ENCODE measurements at regions not wholly inside any gene's neighbourhood (a gene's known extent, or its start where the extent isn't known, plus 50 kb on each side); places are given as distances from the start of the nearest gene placed in this dataset.

- Mint-ChIP-seq H3K36me3 (ENCODE audit: low read depth) (no peaks in the 10 kb centered on the region), H3K27me3 (peaks cover 5% of the 10 kb centered on the region), H3K27ac (no peak overlapping the region), H3K4me1 (no peaks in the 10 kb centered on the region), H3K9me3 (no peaks in the 10 kb centered on the region), H3K4me3 (no peak overlapping the region)
- no peak for ATAC-seq (replicated peaks)
These were observed 72.5 kb downstream of the MAGEF1 start for GRCh38 chr3:184639351-184639750.

GRCh38 chr3:184637705-184638104 lies 74.2 kb downstream of the MAGEF1 start:
- H3K4me1 Mint-ChIP-seq: no peaks in the 10 kb centered on the region
- no peak overlapping the region for H3K4me3 Mint-ChIP-seq
- no peak for ATAC-seq (replicated peaks)
- H3K9me3 Mint-ChIP-seq: no peaks in the 10 kb centered on the region
- H3K36me3 Mint-ChIP-seq (ENCODE audit: low read depth): no peaks in the 10 kb centered on the region
- no peak overlapping the region for H3K27ac Mint-ChIP-seq
- peaks cover 5% of the 10 kb centered on the region for H3K27me3 Mint-ChIP-seq

- Mint-ChIP-seq H3K27ac (no peak overlapping the region), H3K27me3 (peaks cover 5% of the 10 kb centered on the region), H3K4me1 (no peaks in the 10 kb centered on the region), H3K9me3 (no peaks in the 10 kb centered on the region), H3K36me3 (ENCODE audit: low read depth) (no peaks in the 10 kb centered on the region), H3K4me3 (no peak overlapping the region)
- ATAC-seq (replicated peaks): peak; percentile 87
These were observed 75.0 kb downstream of the MAGEF1 start for GRCh38 chr3:184636741-184637316.

GRCh38 chr3:184635774-184636173 lies 74.2 kb downstream of the EPHB3 start:
- peaks cover 5% of the 10 kb centered on the region for H3K27me3 Mint-ChIP-seq
- no peak overlapping the region for H3K4me3 Mint-ChIP-seq
- no peak for ATAC-seq (replicated peaks)
- no peaks in the 10 kb centered on the region for H3K9me3 Mint-ChIP-seq
- no peaks in the 10 kb centered on the region for H3K4me1 Mint-ChIP-seq
- no peaks in the 10 kb centered on the region for H3K36me3 Mint-ChIP-seq (ENCODE audit: low read depth)
- H3K27ac Mint-ChIP-seq: peak overlapping the region; percentile 34

- no peak for ATAC-seq (replicated peaks)
- peak overlapping the region; percentile 34 for H3K27ac Mint-ChIP-seq
- no peaks in the 10 kb centered on the region for H3K4me1 Mint-ChIP-seq
- H3K36me3 Mint-ChIP-seq (ENCODE audit: low read depth): no peaks in the 10 kb centered on the region
- peaks cover 5% of the 10 kb centered on the region for H3K27me3 Mint-ChIP-seq
- no peak overlapping the region for H3K4me3 Mint-ChIP-seq
- no peaks in the 10 kb centered on the region for H3K9me3 Mint-ChIP-seq
These were observed 73.5 kb downstream of the EPHB3 start for GRCh38 chr3:184635126-184635525.

GRCh38 chr3:184633237-184633579 lies 71.6 kb downstream of the EPHB3 start:
- no peak overlapping the region for H3K27ac Mint-ChIP-seq
- no peaks in the 10 kb centered on the region for H3K9me3 Mint-ChIP-seq
- no peaks in the 10 kb centered on the region for H3K36me3 Mint-ChIP-seq (ENCODE audit: low read depth)
- H3K27me3 Mint-ChIP-seq: peaks cover 5% of the 10 kb centered on the region
- ATAC-seq (replicated peaks): no peak
- no peak overlapping the region for H3K4me3 Mint-ChIP-seq
- H3K4me1 Mint-ChIP-seq: no peaks in the 10 kb centered on the region

- Mint-ChIP-seq H3K36me3 (ENCODE audit: low read depth) (no peaks in the 10 kb centered on the region), H3K4me1 (no peaks in the 10 kb centered on the region), H3K27me3 (peaks cover 5% of the 10 kb centered on the region), H3K4me3 (no peak overlapping the region), H3K9me3 (no peaks in the 10 kb centered on the region), H3K27ac (no peak overlapping the region)
- no peak for ATAC-seq (replicated peaks)
These were observed 71.1 kb downstream of the EPHB3 start for GRCh38 chr3:184632551-184633236.
